CD4-positive, alpha-beta T cell (primary cell): ENCODE measurements at regions not wholly inside any gene's neighbourhood (a gene's known extent, or its start where the extent isn't known, plus 50 kb on each side); places are given as distances from the start of the nearest gene placed in this dataset.

ENCODE experiments used
- ATAC-seq: fragments of 200-7000 bp; cut with Tn5 transposase; one replicate; pipeline ENCODE4 v1.10.0; 2022; ENCODE audit warnings: mild to moderate bottlenecking; ENCODE audit not compliant: poor library complexity
- CTCF ChIA-PET: fragments of 350-600 bp; sonication (Branson Sonifier 250); formaldehyde crosslinking; loops from one replicate; lab custom pipeline; 2021; ENCODE audit warnings: antibody characterized with exemption, inconsistent platforms; lab: Charles Lee
- POLR2A ChIA-PET: fragments of 350-600 bp; sonication (Branson Sonifier 250); formaldehyde crosslinking; loops from one replicate; lab custom pipeline; 2021; ENCODE audit warnings: antibody characterized with exemption, inconsistent platforms; lab: Charles Lee
- DNase-seq, 14 experiments: peaks; one replicate each; pipeline ENCODE4 v3.0.0-alpha.2; 2013 to 2020; ENCODE audit warnings: mixed read lengths in 2 of 14
- H3K27ac ChIP-seq, 2 donors: one replicate each; pipeline versions ENCODE4 v1.5.1 to v1.7.0; 2013; ENCODE audit warnings: low read length in 2 of 2, low read depth in 1 of 2, mild to moderate bottlenecking in 1 of 2
- H3K27me3 ChIP-seq, 2 experiments: 1 replicate in 1 of 2; 2 replicates in 1 of 2; pipeline versions ENCODE4 v1.6.1 to v1.7.0; 2013; ENCODE audit warnings: low read length in 2 of 2, control low read depth in 1 of 2, mild to moderate bottlenecking in 1 of 2, moderate library complexity in 1 of 2; ENCODE audit not compliant: insufficient read depth in 2 of 2, control insufficient read depth in 1 of 2
- H3K36me3 ChIP-seq: one replicate; pipeline ENCODE4 v1.6.1; 2013; ENCODE audit warnings: low read length, control low read depth; ENCODE audit not compliant: insufficient read depth
- H3K4me1 ChIP-seq: one replicate; pipeline ENCODE4 v1.6.1; 2013; ENCODE audit warnings: low read length, control low read depth; ENCODE audit not compliant: insufficient read depth
- H3K4me3 ChIP-seq: one replicate; pipeline ENCODE4 v1.5.1; 2013; ENCODE audit warnings: mild to moderate bottlenecking, low read length, moderate library complexity
- H3K9me3 ChIP-seq, 2 experiments: 1 replicate in 1 of 2; 2 replicates in 1 of 2; pipeline versions ENCODE4 v1.6.1 to v1.7.0; 2013; ENCODE audit warnings: low read length in 2 of 2, mild to moderate bottlenecking in 2 of 2, control low read depth in 1 of 2, moderate library complexity in 1 of 2; ENCODE audit not compliant: control insufficient read depth in 1 of 2, insufficient read depth in 1 of 2
- H3K27ac Mint-ChIP-seq: one replicate; pipeline ENCODE4 v1.8.0; 2020; ENCODE audit warnings: mixed read lengths
- H3K27me3 Mint-ChIP-seq: one replicate; pipeline ENCODE4 v1.8.0; 2021; ENCODE audit warnings: mixed read lengths
- H3K36me3 Mint-ChIP-seq: one replicate; pipeline ENCODE4 v1.8.0; 2021; ENCODE audit warnings: low read depth, mixed read lengths
- H3K4me1 Mint-ChIP-seq: one replicate; pipeline ENCODE4 v1.8.0; 2021; ENCODE audit warnings: low read depth, mixed read lengths
- H3K4me3 Mint-ChIP-seq: one replicate; pipeline ENCODE4 v1.8.0; 2020; ENCODE audit warnings: mild to moderate bottlenecking, mixed read lengths
- H3K9me3 Mint-ChIP-seq: one replicate; pipeline ENCODE4 v1.8.0; 2020; ENCODE audit warnings: mixed read lengths
- intact Hi-C, 2 experiments: fragments of 100-400 bp; cut with DNase I in 1 of 2; cut with micrococcal nuclease in 1 of 2; formaldehyde crosslinking; loops; one replicate each; pipeline versions ENCODE4 v1.15.1 to v1.9.0; 2023 to 2025; cut with DNase I, micrococcal nuclease
- TF ChIP-seq, protein P1 (sequence below): fragments of 200-600 bp; IDR thresholded peaks from one replicate; pipeline ENCODE4 v1.8.0; 2022; ENCODE audit warnings: antibody characterized with exemption, mild to moderate bottlenecking

DNA sequence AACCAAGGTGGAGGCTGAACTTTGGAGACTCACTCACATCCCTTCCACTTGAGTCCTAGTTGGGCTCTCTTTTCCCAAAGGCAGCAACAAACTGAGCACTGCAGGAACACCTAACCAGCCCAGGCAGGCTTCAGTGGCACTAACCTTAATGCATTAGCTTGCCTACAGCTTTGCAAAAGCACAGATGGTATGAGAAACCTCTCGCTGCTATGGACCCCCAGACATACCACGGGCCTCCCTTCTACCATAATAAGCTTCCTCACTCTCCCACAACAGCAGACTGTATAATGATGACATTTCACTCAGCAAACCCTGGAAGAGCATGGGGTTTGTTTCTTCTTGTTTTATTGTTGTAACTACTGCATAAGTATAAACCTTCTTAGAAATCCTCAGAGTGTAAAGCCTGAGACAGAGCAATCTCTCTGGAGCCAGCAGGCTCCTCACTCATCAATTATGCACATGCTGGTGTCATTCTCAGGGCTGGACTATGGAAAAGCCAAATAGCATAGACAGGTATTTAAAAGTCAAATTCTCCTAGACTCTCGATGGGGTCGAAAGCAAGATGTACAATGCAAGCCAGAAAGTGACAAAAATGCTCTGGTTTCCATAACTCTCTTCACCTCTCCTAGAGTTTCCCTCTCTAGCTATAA, 167.6 kb downstream of the NXPE2 start:
- Histone ChIP-seq H3K4me1 (no peaks in the 10 kb centered on the region), H3K4me3 (no peak overlapping the region), H3K36me3 (no peaks in the 10 kb centered on the region), H3K9me3 (no peaks in the 10 kb centered on the region), H3K27me3 (no peaks in the 10 kb centered on the region), H3K27ac (no peak overlapping the region)
- DNase-seq (no peak), ATAC-seq (no peak)
- Mint-ChIP-seq H3K4me3 (no peak overlapping the region), H3K9me3 (no peaks in the 10 kb centered on the region), H3K36me3 (no peaks in the 10 kb centered on the region), H3K27ac (no peak overlapping the region), H3K27me3 (no peaks in the 10 kb centered on the region), H3K4me1 (no peaks in the 10 kb centered on the region)
- intact Hi-C loops, result no loop called here
- ChIA-PET CTCF (no interaction called here), POLR2A (no interaction called here)
- TF ChIP-seq, protein P1, sequence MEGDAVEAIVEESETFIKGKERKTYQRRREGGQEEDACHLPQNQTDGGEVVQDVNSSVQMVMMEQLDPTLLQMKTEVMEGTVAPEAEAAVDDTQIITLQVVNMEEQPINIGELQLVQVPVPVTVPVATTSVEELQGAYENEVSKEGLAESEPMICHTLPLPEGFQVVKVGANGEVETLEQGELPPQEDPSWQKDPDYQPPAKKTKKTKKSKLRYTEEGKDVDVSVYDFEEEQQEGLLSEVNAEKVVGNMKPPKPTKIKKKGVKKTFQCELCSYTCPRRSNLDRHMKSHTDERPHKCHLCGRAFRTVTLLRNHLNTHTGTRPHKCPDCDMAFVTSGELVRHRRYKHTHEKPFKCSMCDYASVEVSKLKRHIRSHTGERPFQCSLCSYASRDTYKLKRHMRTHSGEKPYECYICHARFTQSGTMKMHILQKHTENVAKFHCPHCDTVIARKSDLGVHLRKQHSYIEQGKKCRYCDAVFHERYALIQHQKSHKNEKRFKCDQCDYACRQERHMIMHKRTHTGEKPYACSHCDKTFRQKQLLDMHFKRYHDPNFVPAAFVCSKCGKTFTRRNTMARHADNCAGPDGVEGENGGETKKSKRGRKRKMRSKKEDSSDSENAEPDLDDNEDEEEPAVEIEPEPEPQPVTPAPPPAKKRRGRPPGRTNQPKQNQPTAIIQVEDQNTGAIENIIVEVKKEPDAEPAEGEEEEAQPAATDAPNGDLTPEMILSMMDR, result no peak

DNA sequence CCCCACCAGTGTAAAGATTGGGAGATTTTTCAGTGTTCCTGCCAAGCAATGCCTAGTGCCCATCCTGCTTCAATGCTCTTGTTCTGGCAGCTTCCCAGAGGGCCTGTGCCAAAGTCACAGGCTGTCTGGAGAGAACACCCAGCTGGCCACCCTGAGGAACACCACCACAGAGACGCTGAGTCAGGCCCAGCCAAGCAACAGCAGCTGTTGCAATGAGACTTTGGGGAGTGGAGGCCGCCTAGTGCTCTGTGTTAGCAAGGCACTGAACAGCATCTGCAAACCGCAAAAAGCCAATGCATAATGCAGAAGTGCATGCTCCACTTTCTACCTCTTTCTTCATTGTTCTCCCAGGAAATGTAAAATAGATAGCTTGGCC, 168.1 kb downstream of the NXPE2 start:
- Histone ChIP-seq H3K9me3 (no peaks in the 10 kb centered on the region), H3K27ac (no peak overlapping the region), H3K4me3 (no peak overlapping the region), H3K36me3 (no peaks in the 10 kb centered on the region), H3K27me3 (no peaks in the 10 kb centered on the region), H3K4me1 (no peaks in the 10 kb centered on the region)
- intact Hi-C loops, result no loop called here
- Mint-ChIP-seq H3K9me3 (no peaks in the 10 kb centered on the region), H3K4me1 (no peaks in the 10 kb centered on the region), H3K4me3 (no peak overlapping the region), H3K36me3 (no peaks in the 10 kb centered on the region), H3K27me3 (no peaks in the 10 kb centered on the region), H3K27ac (no peak overlapping the region)
- TF ChIP-seq, protein P1, result no peak
- ChIA-PET CTCF (no interaction called here), POLR2A (no interaction called here)
- no peak for DNase-seq
- ATAC-seq, result no peak

DNA sequence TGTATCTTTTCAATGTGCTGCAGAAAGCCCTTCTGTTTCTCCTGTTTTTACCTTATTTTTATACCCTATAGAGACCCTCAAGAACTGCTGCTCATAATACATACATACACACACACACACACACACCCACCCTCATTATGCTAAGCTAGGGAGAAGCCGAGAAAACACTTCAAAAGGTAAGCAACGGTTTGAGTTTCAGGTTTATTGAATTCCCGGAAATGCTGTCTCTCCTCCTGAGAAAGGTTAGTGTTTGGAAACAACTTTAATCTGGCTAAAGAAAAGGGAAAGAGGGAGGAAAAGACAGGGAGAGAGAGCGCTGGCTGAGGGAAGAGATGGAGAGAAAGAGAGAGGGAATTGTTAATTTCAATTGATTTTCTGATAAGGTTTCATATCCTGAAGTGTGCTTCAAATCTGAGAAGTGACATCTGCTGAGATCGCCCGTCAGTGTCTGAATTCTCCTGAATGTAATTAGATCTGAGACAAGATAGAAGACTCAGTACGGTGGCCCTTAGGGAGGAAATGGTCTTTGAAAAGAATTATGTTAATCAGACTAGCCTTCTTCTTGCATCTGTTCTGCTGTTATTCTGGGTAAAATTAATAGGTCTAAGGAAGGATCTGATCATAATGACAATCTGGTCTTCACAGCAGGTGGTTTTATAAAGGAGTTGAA, 169.1 kb downstream of the NXPE2 start:
- Mint-ChIP-seq H3K4me1 (no peaks in the 10 kb centered on the region), H3K27me3 (no peaks in the 10 kb centered on the region), H3K4me3 (no peak overlapping the region), H3K36me3 (no peaks in the 10 kb centered on the region), H3K27ac (no peak overlapping the region), H3K9me3 (no peaks in the 10 kb centered on the region)
- DNase-seq (no peak), ATAC-seq (no peak)
- ChIA-PET POLR2A (no interaction called here), CTCF (no interaction called here)
- H3K4me1 ChIP-seq, result no peaks in the 10 kb centered on the region
- no peak overlapping the region for H3K4me3 ChIP-seq
- H3K27ac ChIP-seq, result no peak overlapping the region
- TF ChIP-seq, protein P1, result no peak
- intact Hi-C loops, result no loop called here
- no peaks in the 10 kb centered on the region for H3K27me3 ChIP-seq
- H3K36me3 ChIP-seq, result no peaks in the 10 kb centered on the region
- H3K9me3 ChIP-seq, result no peaks in the 10 kb centered on the region
